ENCODE measurements at regions not wholly inside any gene's neighbourhood (a gene's known extent, or its start where the extent isn't known, plus 50 kb on each side); places are given as distances from the start of the nearest gene placed in this dataset.

GRCh38 chr11:21866781-21867180 lies 326.1 kb upstream of the ANO5 start:
- ATAC-seq (ENCODE audit: low read depth) (no peak), DNase-seq (ENCODE audit: low spot score) (no peak)
- no peak overlapping the region for H3K27ac ChIP-seq (ENCODE audit: poor library complexity, severe bottlenecking)
- no peak overlapping the region for H3K4me3 ChIP-seq (ENCODE audit: severe bottlenecking)
- no peak for TF ChIP-seq CTCF (IDR thresholded peaks at IDR 0.05; ENCODE audit: poor library complexity, severe bottlenecking)
- no peaks in the 10 kb centered on the region for H3K4me1 ChIP-seq (ENCODE audit: insufficient read depth, poor library complexity, severe bottlenecking)
- no peaks in the 10 kb centered on the region for H3K27me3 ChIP-seq (ENCODE audit: insufficient read depth, poor library complexity, severe bottlenecking)
- no peaks in the 10 kb centered on the region for H3K9me3 ChIP-seq (ENCODE audit: severe bottlenecking)
- no peaks in the 10 kb centered on the region for H3K36me3 ChIP-seq (ENCODE audit: low read depth)

DNA sequence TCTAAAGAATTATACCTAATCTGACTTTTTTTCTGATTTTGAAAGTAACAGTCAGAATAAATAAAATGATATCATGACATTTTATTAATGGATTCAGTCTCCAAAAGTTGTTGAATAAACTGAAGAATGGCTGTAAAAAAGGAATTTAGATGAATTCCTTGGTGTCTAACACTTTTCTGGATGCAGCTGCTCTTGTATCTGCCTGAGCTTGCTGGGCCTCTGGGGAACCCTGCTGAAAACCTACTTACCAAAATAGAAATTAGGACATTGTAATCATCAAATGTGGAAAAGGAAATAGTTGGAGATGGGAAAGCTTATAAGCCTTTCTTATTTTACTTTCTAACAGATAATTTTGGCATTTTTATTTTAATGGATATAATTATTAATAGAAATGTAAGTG lies 315.7 kb upstream of the ANO5 start:
- no peaks in the 10 kb centered on the region for H3K36me3 ChIP-seq (ENCODE audit: low read depth)
- no peak overlapping the region for H3K4me3 ChIP-seq (ENCODE audit: severe bottlenecking)
- H3K27ac ChIP-seq (ENCODE audit: poor library complexity, severe bottlenecking) = no peak overlapping the region
- DNase-seq (ENCODE audit: low spot score) = no peak
- H3K9me3 ChIP-seq (ENCODE audit: severe bottlenecking) = no peaks in the 10 kb centered on the region
- H3K27me3 ChIP-seq (ENCODE audit: insufficient read depth, poor library complexity, severe bottlenecking) = no peaks in the 10 kb centered on the region
- H3K4me1 ChIP-seq (ENCODE audit: insufficient read depth, poor library complexity, severe bottlenecking) = no peaks in the 10 kb centered on the region
- ATAC-seq (ENCODE audit: low read depth) = no peak
- TF ChIP-seq CTCF (IDR thresholded peaks at IDR 0.05; ENCODE audit: poor library complexity, severe bottlenecking) = no peak

GRCh38 chr11:21883354-21883753 lies 309.5 kb upstream of the ANO5 start:
- no peaks in the 10 kb centered on the region for H3K36me3 ChIP-seq (ENCODE audit: low read depth)
- DNase-seq (ENCODE audit: low spot score) (no peak), ATAC-seq (ENCODE audit: low read depth) (no peak)
- H3K27ac ChIP-seq (ENCODE audit: poor library complexity, severe bottlenecking) = no peak overlapping the region
- H3K4me3 ChIP-seq (ENCODE audit: severe bottlenecking) = no peak overlapping the region
- no peaks in the 10 kb centered on the region for H3K9me3 ChIP-seq (ENCODE audit: severe bottlenecking)
- no peak for TF ChIP-seq CTCF (IDR thresholded peaks at IDR 0.05; ENCODE audit: poor library complexity, severe bottlenecking)
- no peaks in the 10 kb centered on the region for H3K27me3 ChIP-seq (ENCODE audit: insufficient read depth, poor library complexity, severe bottlenecking)
- no peaks in the 10 kb centered on the region for H3K4me1 ChIP-seq (ENCODE audit: insufficient read depth, poor library complexity, severe bottlenecking)

- ATAC-seq (ENCODE audit: low read depth) = peak; percentile 45; the same call in 1 of the 3 replicates
- TF ChIP-seq CTCF (IDR thresholded peaks at IDR 0.05; ENCODE audit: poor library complexity, severe bottlenecking) = no peak
- no peaks in the 10 kb centered on the region for H3K9me3 ChIP-seq (ENCODE audit: severe bottlenecking)
- H3K27ac ChIP-seq (ENCODE audit: poor library complexity, severe bottlenecking) = no peak overlapping the region
- H3K36me3 ChIP-seq (ENCODE audit: low read depth) = no peaks in the 10 kb centered on the region
- no peak for DNase-seq (ENCODE audit: low spot score)
- H3K4me3 ChIP-seq (ENCODE audit: severe bottlenecking) = no peak overlapping the region
- H3K27me3 ChIP-seq (ENCODE audit: insufficient read depth, poor library complexity, severe bottlenecking) = no peaks in the 10 kb centered on the region
- no peaks in the 10 kb centered on the region for H3K4me1 ChIP-seq (ENCODE audit: insufficient read depth, poor library complexity, severe bottlenecking)
These were observed 304.1 kb upstream of the ANO5 start for GRCh38 chr11:21888814-21889213.

GRCh38 chr11:21892736-21893564 lies 299.9 kb upstream of the ANO5 start:
- ATAC-seq (ENCODE audit: low read depth) (no peak), DNase-seq (ENCODE audit: low spot score) (no peak)
- H3K4me3 ChIP-seq (ENCODE audit: severe bottlenecking) = no peak overlapping the region
- no peaks in the 10 kb centered on the region for H3K9me3 ChIP-seq (ENCODE audit: severe bottlenecking)
- no peaks in the 10 kb centered on the region for H3K27me3 ChIP-seq (ENCODE audit: insufficient read depth, poor library complexity, severe bottlenecking)
- H3K27ac ChIP-seq (ENCODE audit: poor library complexity, severe bottlenecking) = no peak overlapping the region
- H3K4me1 ChIP-seq (ENCODE audit: insufficient read depth, poor library complexity, severe bottlenecking) = no peaks in the 10 kb centered on the region
- no peaks in the 10 kb centered on the region for H3K36me3 ChIP-seq (ENCODE audit: low read depth)
- TF ChIP-seq CTCF (IDR thresholded peaks at IDR 0.05; ENCODE audit: poor library complexity, severe bottlenecking) = no peak
